Fibroblast of the aortic adventitia (primary cell): ENCODE measurements at regions not wholly inside any gene's neighbourhood (a gene's known extent, or its start where the extent isn't known, plus 50 kb on each side); places are given as distances from the start of the nearest gene placed in this dataset.
A peak's percentile ranks its signal among the peaks of the same experiment; 100 is the strongest.

Experiments used
- DNase-seq: peaks from one replicate; pipeline ENCODE4 v3.0.0-alpha.2; 2010; ENCODE audit warnings: low read depth
- H3K4me3 ChIP-seq: 2 replicates; pipeline ENCODE4 v1.5.1; 2011; ENCODE audit warnings: low read depth, mild to moderate bottlenecking, control low read depth, low read length, moderate library complexity
- CTCF ChIP-seq: IDR thresholded peaks from 2 replicates; pipeline ENCODE4 v1.5.1; 2011; ENCODE audit warnings: mild to moderate bottlenecking, low read length, control low read depth, inconsistent platforms; ENCODE audit not compliant: insufficient read depth

DNA sequence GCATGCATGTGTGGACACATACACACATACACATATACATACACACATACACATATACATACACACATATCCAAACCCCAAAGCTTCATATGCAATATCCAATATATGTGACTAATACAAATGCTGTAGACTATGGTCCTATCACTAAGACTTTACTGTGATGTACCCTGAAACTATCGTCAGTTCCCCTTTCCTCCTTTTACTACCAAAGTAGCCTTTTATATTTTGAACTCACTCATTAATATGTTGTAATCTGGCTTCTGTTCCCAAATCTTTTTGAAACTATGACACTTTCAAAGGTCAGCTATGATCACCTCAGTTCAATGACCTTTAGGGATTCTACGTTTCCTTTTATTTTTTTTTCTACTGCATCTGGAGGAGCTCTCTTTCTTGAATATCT, 64.8 kb upstream of the TFEC start:
- TF ChIP-seq CTCF = no peak
- no peak for DNase-seq
- H3K4me3 ChIP-seq = no peak overlapping the region

GRCh38 chr7:116097365-116098009, 66.9 kb upstream of the TFEC start:
- peak; percentile 73 for DNase-seq
- H3K4me3 ChIP-seq = no peak overlapping the region

GRCh38 chr7:116098175-116098574, 67.6 kb upstream of the TFEC start:
- no peak overlapping the region for H3K4me3 ChIP-seq
- TF ChIP-seq CTCF = no peak
- no peak for DNase-seq

More at GRCh38 chr7:116097365-116098009, 66.9 kb upstream of the TFEC start:
- TF ChIP-seq CTCF = peak; percentile 42

GRCh38 chr7:116100626-116101025, 70.1 kb upstream of the TFEC start:
- DNase-seq = peak; percentile 35
- H3K4me3 ChIP-seq = no peak overlapping the region
- no peak for TF ChIP-seq CTCF

GRCh38 chr7:116101704-116102103, 71.1 kb upstream of the TFEC start:
- TF ChIP-seq CTCF = no peak
- no peak overlapping the region for H3K4me3 ChIP-seq
- DNase-seq = peak; percentile 55

GRCh38 chr7:116111475-116111874, 80.9 kb upstream of the TFEC start:
- no peak overlapping the region for H3K4me3 ChIP-seq
- DNase-seq = no peak
- no peak for TF ChIP-seq CTCF

DNA sequence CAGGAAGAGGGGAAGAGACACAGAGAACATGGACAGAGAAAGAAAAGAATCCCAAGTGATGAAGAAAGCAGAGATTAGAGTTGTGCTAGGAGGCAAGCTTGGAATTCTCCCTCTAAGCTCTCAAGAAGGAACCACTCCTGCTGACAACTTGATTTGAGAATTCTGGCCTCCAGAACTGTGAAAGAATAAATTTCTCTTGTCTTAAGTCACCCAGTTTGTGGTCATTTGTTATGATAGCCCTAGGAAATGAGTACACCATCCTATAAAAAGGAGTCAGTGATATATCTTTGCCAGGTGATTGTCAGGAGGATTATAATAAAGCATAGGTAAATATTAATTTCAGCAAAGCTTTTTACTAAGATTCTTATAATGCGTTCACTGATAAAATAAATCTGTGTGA, 82.7 kb upstream of the TFEC start:
- no peak for TF ChIP-seq CTCF
- no peak for DNase-seq
- H3K4me3 ChIP-seq = no peak overlapping the region
